IMR-90 (cell line): ENCODE measurements at regions not wholly inside any gene's neighbourhood (a gene's known extent, or its start where the extent isn't known, plus 50 kb on each side); places are given as distances from the start of the nearest gene placed in this dataset.

Experiments
- BHLHE40 ChIP-seq: fragments of 150-350 bp; IDR thresholded peaks from 2 replicates; pipeline ENCODE4 v1.6.1; 2016; ENCODE audit warnings: mild to moderate bottlenecking, low read depth, low read length
- CHD1 ChIP-seq: IDR thresholded peaks from 2 replicates; pipeline ENCODE4 v1.6.1; 2012; ENCODE audit warnings: low read depth, low read length, improper control_type of control experiment
- MAFK ChIP-seq: IDR thresholded peaks from 2 replicates; pipeline ENCODE4 v1.6.1; 2012; ENCODE audit warnings: low read depth, low read length, improper control_type of control experiment
- MAZ ChIP-seq: IDR thresholded peaks from 2 replicates; pipeline ENCODE4 v1.6.1; 2012; ENCODE audit warnings: low read depth, mild to moderate bottlenecking, low read length, improper control_type of control experiment, moderate library complexity, borderline replicate concordance
- POLR2A ChIP-seq: IDR thresholded peaks from 2 replicates; pipeline ENCODE4 v1.6.1; 2012; ENCODE audit warnings: mild to moderate bottlenecking, low read depth, low read length
- RAD21 ChIP-seq: IDR thresholded peaks from 2 replicates; pipeline ENCODE4 v1.6.1; 2012; ENCODE audit warnings: low read length, improper control_type of control experiment
- RFX5 ChIP-seq: IDR thresholded peaks from 2 replicates; pipeline ENCODE4 v1.8.0; 2012; ENCODE audit warnings: low read depth, mild to moderate bottlenecking, low read length, moderate library complexity
- TF ChIP-seq, protein P1 (sequence below): conservative IDR thresholded peaks from 2 replicates; pipeline ENCODE4 v1.5.1; 2012; ENCODE audit warnings: mild to moderate bottlenecking, low read depth, low read length, improper control_type of control experiment
- TF ChIP-seq, protein P2 (sequence below): fragments of 150-350 bp; IDR thresholded peaks from 2 replicates; pipeline ENCODE4 v1.6.1; 2017; ENCODE audit warnings: mild to moderate bottlenecking, antibody characterized with exemption, low read length, low read depth

DNA sequence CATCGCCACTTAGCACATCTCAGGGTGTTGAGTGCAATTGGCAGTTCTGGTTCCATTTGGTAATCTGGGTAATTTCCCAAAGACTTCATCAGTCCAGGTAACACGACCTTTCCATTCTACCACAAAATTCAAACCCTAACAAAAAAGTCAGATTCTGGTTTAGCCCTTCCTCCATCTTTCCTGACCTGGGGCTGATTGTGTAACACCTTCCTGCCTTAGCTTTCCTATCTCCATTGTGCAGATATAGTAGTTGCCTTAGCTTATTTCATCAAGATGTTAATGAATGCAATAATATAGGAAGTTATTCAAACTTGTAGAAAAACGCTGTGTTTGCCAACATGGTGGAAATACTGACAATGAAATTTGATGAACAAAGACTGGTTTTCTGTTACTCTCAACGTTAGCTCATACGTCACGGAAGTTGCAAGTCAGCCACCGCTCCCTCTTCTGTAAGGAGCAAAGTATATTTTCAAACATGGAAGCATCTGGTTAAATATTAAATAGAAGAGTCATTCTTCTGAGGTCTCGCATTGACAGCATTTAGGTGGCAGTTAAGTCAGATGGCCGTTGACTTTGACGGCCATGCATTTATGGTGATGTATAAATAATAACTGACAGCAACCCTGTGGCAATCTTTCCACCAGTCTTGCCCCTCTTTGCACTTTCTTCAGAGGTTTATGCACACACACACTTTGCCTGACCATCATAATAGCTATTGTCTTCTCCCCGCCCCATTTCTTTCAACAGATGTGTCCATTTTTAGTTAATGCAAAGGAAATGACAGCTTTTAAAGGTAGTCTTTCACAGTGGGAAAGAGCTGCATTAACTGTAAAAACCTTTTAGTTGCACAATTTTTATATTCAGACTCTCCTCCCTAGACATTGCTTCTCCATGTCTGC is 205.1 kb upstream of the BMPER start:
- TF ChIP-seq POLR2A (no peak), MAFK (no peak), CHD1 (no peak), RFX5 (no peak), MAZ (no peak), BHLHE40 (no peak), RAD21 (no peak)
- TF ChIP-seq, protein P1, sequence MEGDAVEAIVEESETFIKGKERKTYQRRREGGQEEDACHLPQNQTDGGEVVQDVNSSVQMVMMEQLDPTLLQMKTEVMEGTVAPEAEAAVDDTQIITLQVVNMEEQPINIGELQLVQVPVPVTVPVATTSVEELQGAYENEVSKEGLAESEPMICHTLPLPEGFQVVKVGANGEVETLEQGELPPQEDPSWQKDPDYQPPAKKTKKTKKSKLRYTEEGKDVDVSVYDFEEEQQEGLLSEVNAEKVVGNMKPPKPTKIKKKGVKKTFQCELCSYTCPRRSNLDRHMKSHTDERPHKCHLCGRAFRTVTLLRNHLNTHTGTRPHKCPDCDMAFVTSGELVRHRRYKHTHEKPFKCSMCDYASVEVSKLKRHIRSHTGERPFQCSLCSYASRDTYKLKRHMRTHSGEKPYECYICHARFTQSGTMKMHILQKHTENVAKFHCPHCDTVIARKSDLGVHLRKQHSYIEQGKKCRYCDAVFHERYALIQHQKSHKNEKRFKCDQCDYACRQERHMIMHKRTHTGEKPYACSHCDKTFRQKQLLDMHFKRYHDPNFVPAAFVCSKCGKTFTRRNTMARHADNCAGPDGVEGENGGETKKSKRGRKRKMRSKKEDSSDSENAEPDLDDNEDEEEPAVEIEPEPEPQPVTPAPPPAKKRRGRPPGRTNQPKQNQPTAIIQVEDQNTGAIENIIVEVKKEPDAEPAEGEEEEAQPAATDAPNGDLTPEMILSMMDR, result no peak
- TF ChIP-seq, protein P2, sequence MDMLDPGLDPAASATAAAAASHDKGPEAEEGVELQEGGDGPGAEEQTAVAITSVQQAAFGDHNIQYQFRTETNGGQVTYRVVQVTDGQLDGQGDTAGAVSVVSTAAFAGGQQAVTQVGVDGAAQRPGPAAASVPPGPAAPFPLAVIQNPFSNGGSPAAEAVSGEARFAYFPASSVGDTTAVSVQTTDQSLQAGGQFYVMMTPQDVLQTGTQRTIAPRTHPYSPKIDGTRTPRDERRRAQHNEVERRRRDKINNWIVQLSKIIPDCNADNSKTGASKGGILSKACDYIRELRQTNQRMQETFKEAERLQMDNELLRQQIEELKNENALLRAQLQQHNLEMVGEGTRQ, result no peak
